KMS-11 (cell line): ENCODE measurements at regions not wholly inside any gene's neighbourhood (a gene's known extent, or its start where the extent isn't known, plus 50 kb on each side); places are given as distances from the start of the nearest gene placed in this dataset.
"Not testable (repeated sequence)": the region's sequence is repeated elsewhere in the genome, so short reads cannot be mapped to it uniquely, and the experiment has no call there.

Source experiments
- H2AFZ ChIP-seq: fragments of 200-600 bp; sonication (generic); 2 replicates; pipeline ENCODE4 v1.6.1; 2016; ENCODE audit warnings: antibody characterized with exemption, mixed run types, low read depth
- H3K27ac ChIP-seq: fragments of 200-600 bp; sonication (generic); 2 replicates; pipeline ENCODE4 v1.6.1; 2016; ENCODE audit warnings: mild to moderate bottlenecking, mixed run types
- H3K27me3 ChIP-seq: fragments of 200-600 bp; sonication (generic); 2 replicates; pipeline ENCODE4 v1.6.1; 2017; ENCODE audit warnings: mild to moderate bottlenecking, low read depth, mixed run types, moderate library complexity; ENCODE audit not compliant: insufficient read depth
- H3K36me3 ChIP-seq: fragments of 200-600 bp; sonication (generic); 2 replicates; pipeline ENCODE4 v1.6.1; 2017; ENCODE audit warnings: mild to moderate bottlenecking, mixed run types; ENCODE audit not compliant: insufficient read depth
- H3K4me1 ChIP-seq: fragments of 200-600 bp; sonication (generic); 2 replicates; pipeline ENCODE4 v1.6.1; 2016; ENCODE audit warnings: mild to moderate bottlenecking, low read depth, mixed run types; ENCODE audit not compliant: poor library complexity, severe bottlenecking
- H3K4me2 ChIP-seq: fragments of 200-600 bp; sonication (generic); 2 replicates; pipeline ENCODE4 v1.7.0; 2016; ENCODE audit warnings: mild to moderate bottlenecking, mixed run types
- H3K4me3 ChIP-seq: fragments of 200-600 bp; sonication (generic); IDR thresholded peaks from 2 replicates; pipeline ENCODE4 v1.6.1; 2017; ENCODE audit warnings: low read depth, low read length, mixed read lengths; ENCODE audit not compliant: insufficient read depth
- H3K79me2 ChIP-seq: fragments of 200-600 bp; sonication (generic); 2 replicates; pipeline ENCODE4 v1.6.1; 2016; ENCODE audit warnings: low read depth, mixed run types; ENCODE audit not compliant: insufficient read depth
- H3K9ac ChIP-seq: fragments of 200-600 bp; sonication (generic); 2 replicates; pipeline ENCODE4 v1.6.1; 2016; ENCODE audit warnings: mild to moderate bottlenecking, mixed run types
- H4K20me1 ChIP-seq: fragments of 200-600 bp; sonication (generic); 2 replicates; pipeline ENCODE4 v1.6.1; 2016; ENCODE audit warnings: mild to moderate bottlenecking, mixed run types; ENCODE audit not compliant: insufficient read depth
- CTCF ChIP-seq: fragments of 200-600 bp; sonication (generic); conservative IDR thresholded peaks from 2 replicates; pipeline ENCODE4 v1.6.1; 2017; ENCODE audit warnings: low read depth, mild to moderate bottlenecking, antibody characterized with exemption, low read length, moderate library complexity, mixed read lengths

- Histone ChIP-seq H3K9ac (no peak overlapping the region), H3K27me3 (no peaks in the 10 kb centered on the region), H3K27ac (no peak overlapping the region), H3K4me3 (no peak overlapping the region), H2AFZ (no peak overlapping the region), H4K20me1 (no peaks in the 10 kb centered on the region), H3K36me3 (no peaks in the 10 kb centered on the region), H3K79me2 (no peaks in the 10 kb centered on the region), H3K4me1 (no peaks in the 10 kb centered on the region), H3K4me2 (no peak overlapping the region)
- TF ChIP-seq CTCF = no peak
Measured at GRCh38 chr13:90943946-90944345, 403.5 kb upstream of the MIR17HG start.

GRCh38 chr13:90945146-90945545 lies 402.3 kb upstream of the MIR17HG start:
- H3K36me3 ChIP-seq, H3K27me3 ChIP-seq, H3K4me2 ChIP-seq, H2AFZ ChIP-seq, H3K79me2 ChIP-seq, H3K9ac ChIP-seq, H4K20me1 ChIP-seq, H3K4me3 ChIP-seq, H3K4me1 ChIP-seq, H3K27ac ChIP-seq: not testable (repeated sequence)

- H3K27me3 ChIP-seq, H3K4me3 ChIP-seq, H3K4me2 ChIP-seq, H2AFZ ChIP-seq, H3K79me2 ChIP-seq, H3K36me3 ChIP-seq, H3K9ac ChIP-seq, H3K27ac ChIP-seq, H4K20me1 ChIP-seq, H3K4me1 ChIP-seq: not testable (repeated sequence)
Measured at GRCh38 chr13:90946125-90946524, 401.4 kb upstream of the MIR17HG start.

GRCh38 chr13:90947976-90948375 lies 399.5 kb upstream of the MIR17HG start:
- Histone ChIP-seq H3K79me2 (no peaks in the 10 kb centered on the region), H2AFZ (no peak overlapping the region), H3K27me3 (no peaks in the 10 kb centered on the region), H3K9ac (no peak overlapping the region), H3K4me3 (no peak overlapping the region), H4K20me1 (no peaks in the 10 kb centered on the region), H3K36me3 (no peaks in the 10 kb centered on the region), H3K4me2 (no peak overlapping the region), H3K4me1 (no peaks in the 10 kb centered on the region), H3K27ac (no peak overlapping the region)
- no peak for TF ChIP-seq CTCF

GRCh38 chr13:90950160-90950559 lies 397.3 kb upstream of the MIR17HG start:
- H3K79me2 ChIP-seq = no peaks in the 10 kb centered on the region
- H3K4me1 ChIP-seq = no peaks in the 10 kb centered on the region
- no peak overlapping the region for H3K27ac ChIP-seq
- no peak overlapping the region for H3K4me2 ChIP-seq
- no peak overlapping the region for H3K9ac ChIP-seq
- H3K27me3 ChIP-seq = no peaks in the 10 kb centered on the region
- TF ChIP-seq CTCF = no peak
- H4K20me1 ChIP-seq = no peaks in the 10 kb centered on the region
- H2AFZ ChIP-seq = no peak overlapping the region
- H3K4me3 ChIP-seq = no peak overlapping the region
- no peaks in the 10 kb centered on the region for H3K36me3 ChIP-seq
